Right atrium auricular region (tissue), 2 donors: ENCODE measurements at regions not wholly inside any gene's neighbourhood (a gene's known extent, or its start where the extent isn't known, plus 50 kb on each side); places are given as distances from the start of the nearest gene placed in this dataset.

ENCODE experiments used
- DNase-seq: peaks from one replicate; pipeline ENCODE4 v3.0.0-alpha.2; 2019; ENCODE audit warnings: low spot score
- H3K27ac ChIP-seq, 2 donors: fragments of 200-600 bp; sonication (generic); 1 replicate in 1 of 2; 2 replicates in 1 of 2; pipeline ENCODE4 v1.5.1; 2016 to 2019
- H3K27me3 ChIP-seq, 2 donors: fragments of 200-600 bp; sonication (generic); one replicate each; pipeline versions ENCODE4 v1.5.1 to v1.6.0; 2017 to 2019
- H3K36me3 ChIP-seq: fragments of 200-600 bp; sonication (generic); one replicate; pipeline ENCODE4 v1.5.1; 2016
- H3K4me1 ChIP-seq, 2 donors: fragments of 200-600 bp; sonication (generic); one replicate each; pipeline versions ENCODE4 v1.5.1 to v1.6.0; 2017 to 2019
- H3K4me3 ChIP-seq, 2 donors: fragments of 200-600 bp; sonication (generic); 1 replicate in 1 of 2; 2 replicates in 1 of 2; pipeline ENCODE4 v1.5.1; 2017 to 2019; ENCODE audit warnings: mild to moderate bottlenecking in 1 of 2, moderate library complexity in 1 of 2
- H3K9me3 ChIP-seq, 2 donors: fragments of 200-600 bp; sonication (generic); one replicate each; pipeline ENCODE4 v1.5.1; 2019
- CTCF ChIP-seq, 2 donors: fragments of 200-600 bp; sonication (generic); IDR thresholded peaks; one replicate each; pipeline ENCODE4 v1.5.1; 2019; ENCODE audit warnings: antibody characterized with exemption in 2 of 2

GRCh38 chr19:32181216-32181920 is 164.0 kb upstream of the ZNF507 start:
- DNase-seq: no peak
- no peaks in the 10 kb centered on the region for H3K4me1 ChIP-seq
- H3K9me3 ChIP-seq: no peaks in the 10 kb centered on the region
- no peak overlapping the region for H3K4me3 ChIP-seq
- no peak overlapping the region for H3K27ac ChIP-seq
- TF ChIP-seq CTCF (IDR thresholded peaks at IDR 0.05): no peak
- no peaks in the 10 kb centered on the region for H3K36me3 ChIP-seq
- no peaks in the 10 kb centered on the region for H3K27me3 ChIP-seq

GRCh38 chr19:32186542-32187330 is 158.7 kb upstream of the ZNF507 start:
- no peaks in the 10 kb centered on the region for H3K27me3 ChIP-seq
- DNase-seq: no peak
- TF ChIP-seq CTCF (IDR thresholded peaks at IDR 0.05): no peak
- no peaks in the 10 kb centered on the region for H3K4me1 ChIP-seq
- no peak overlapping the region for H3K4me3 ChIP-seq
- no peaks in the 10 kb centered on the region for H3K36me3 ChIP-seq
- no peaks in the 10 kb centered on the region for H3K9me3 ChIP-seq
- no peak overlapping the region for H3K27ac ChIP-seq

- TF ChIP-seq CTCF (IDR thresholded peaks at IDR 0.05): no peak
- H3K27me3 ChIP-seq: no peaks in the 10 kb centered on the region
Measured at GRCh38 chr19:32188921-32189320, 156.5 kb upstream of the ZNF507 start.

GRCh38 chr19:32189956-32190706 is 155.3 kb upstream of the ZNF507 start:
- H3K4me1 ChIP-seq: no peaks in the 10 kb centered on the region
- H3K27me3 ChIP-seq: no peaks in the 10 kb centered on the region
- no peaks in the 10 kb centered on the region for H3K9me3 ChIP-seq
- TF ChIP-seq CTCF (IDR thresholded peaks at IDR 0.05): no peak
- H3K36me3 ChIP-seq: no peaks in the 10 kb centered on the region
- no peak overlapping the region for H3K27ac ChIP-seq
- DNase-seq: peak; percentile 52
- H3K4me3 ChIP-seq: no peak overlapping the region

More at GRCh38 chr19:32188921-32189320, 156.5 kb upstream of the ZNF507 start:
- H3K9me3 ChIP-seq: no peaks in the 10 kb centered on the region
- DNase-seq: no peak
- no peak overlapping the region for H3K27ac ChIP-seq
- no peaks in the 10 kb centered on the region for H3K4me1 ChIP-seq
- H3K4me3 ChIP-seq: no peak overlapping the region
- no peaks in the 10 kb centered on the region for H3K36me3 ChIP-seq

GRCh38 chr19:32191921-32192320 is 153.5 kb upstream of the ZNF507 start:
- no peak overlapping the region for H3K27ac ChIP-seq
- no peak for TF ChIP-seq CTCF (IDR thresholded peaks at IDR 0.05)
- no peaks in the 10 kb centered on the region for H3K36me3 ChIP-seq
- peak; percentile 34 for DNase-seq
- H3K27me3 ChIP-seq: no peaks in the 10 kb centered on the region
- no peak overlapping the region for H3K4me3 ChIP-seq
- H3K4me1 ChIP-seq: no peaks in the 10 kb centered on the region
- no peaks in the 10 kb centered on the region for H3K9me3 ChIP-seq
